Germinal center (tissue), 1 donor: ENCODE measurements at regions not wholly inside any gene's neighbourhood (a gene's known extent, or its start where the extent isn't known, plus 50 kb on each side); places are given as distances from the start of the nearest gene placed in this dataset.

Source experiments
- DNase-seq: peaks from one replicate; pipeline ENCODE4 v3.0.0; 2012; ENCODE audit warnings: mixed read lengths, low spot score

DNA sequence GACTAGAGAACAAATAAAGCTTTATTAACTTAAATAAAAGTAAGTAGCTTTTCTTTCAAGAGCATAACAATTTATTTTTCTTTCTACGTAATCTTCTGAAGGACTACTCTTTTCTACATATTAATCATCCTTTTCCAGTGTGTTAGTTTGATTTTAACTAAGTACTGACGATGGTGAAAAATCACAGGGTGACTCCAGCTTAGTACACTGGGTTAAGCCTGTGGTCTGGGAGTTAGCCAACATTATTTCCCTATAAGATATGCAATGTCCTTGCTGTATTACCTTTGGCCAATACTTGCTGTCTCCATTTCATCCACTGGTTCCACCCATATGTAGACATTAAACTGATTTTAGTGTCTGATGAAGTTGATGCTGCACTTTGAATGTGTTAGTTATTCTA is 508.6 kb upstream of the SUCLG2 start:
- no peak for DNase-seq

DNA sequence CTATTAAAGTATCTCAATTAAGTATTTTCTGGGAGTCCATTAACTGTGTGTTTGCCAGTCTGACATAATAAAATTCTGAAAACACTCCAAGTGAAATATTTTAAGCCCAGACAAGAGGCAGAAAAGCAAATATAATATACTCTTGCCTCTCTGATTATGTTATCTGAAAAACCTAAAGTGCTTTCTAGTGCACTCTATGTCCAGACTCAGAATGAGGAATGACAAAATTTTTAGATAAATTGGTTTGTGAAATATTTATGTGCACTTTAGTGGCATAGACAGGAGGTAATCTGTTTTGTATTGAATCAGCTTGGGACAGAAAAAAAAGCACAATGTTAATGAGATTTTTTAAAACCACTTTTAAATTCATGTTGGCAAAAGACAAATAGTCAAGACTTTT is 508.2 kb upstream of the SUCLG2 start:
- DNase-seq = no peak

DNA sequence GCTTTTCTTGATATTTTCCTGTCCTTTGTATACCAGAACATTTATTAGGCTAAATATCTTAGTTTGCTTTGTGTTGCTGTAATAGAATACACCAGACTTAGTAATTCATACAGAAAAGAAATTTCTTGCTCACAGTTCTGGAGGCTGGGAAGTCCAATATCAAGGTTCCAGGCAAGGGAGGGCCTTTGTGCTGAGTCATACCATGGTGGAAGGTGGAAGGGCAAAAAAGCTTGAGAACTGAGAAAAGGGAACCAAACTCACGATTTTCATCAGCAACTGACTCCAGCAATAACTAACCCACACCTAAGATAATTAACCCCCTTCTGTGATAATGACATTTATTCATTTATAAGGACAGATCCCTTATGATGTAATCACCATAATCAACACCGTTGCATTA is 496.9 kb upstream of the SUCLG2 start:
- no peak for DNase-seq

DNA sequence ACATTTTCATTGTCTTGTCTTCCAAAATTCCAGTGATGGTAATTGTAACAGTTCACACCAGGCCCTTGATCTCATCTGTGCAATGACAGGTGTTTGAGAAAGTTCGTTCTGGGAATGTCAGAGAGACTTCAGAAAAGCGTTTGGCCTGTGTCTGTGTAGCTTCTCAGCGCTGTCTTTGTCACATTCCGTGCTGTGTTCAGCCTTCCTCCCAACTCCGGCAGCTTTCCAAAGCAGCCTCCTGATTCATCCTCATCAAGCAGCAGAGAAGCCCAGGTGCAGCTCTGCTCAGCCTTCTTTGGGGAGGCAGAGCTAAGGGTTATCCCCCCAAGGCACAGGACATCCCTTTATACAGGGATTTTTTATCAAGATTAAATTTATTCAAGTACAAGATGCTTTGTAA is 494.0 kb upstream of the SUCLG2 start:
- no peak for DNase-seq

- DNase-seq = no peak
These were observed 488.0 kb upstream of the SUCLG2 start for GRCh38 chr3:68142441-68142840.

- DNase-seq = no peak
These were observed 485.5 kb upstream of the SUCLG2 start for GRCh38 chr3:68139897-68140296.

- no peak for DNase-seq
These were observed 482.0 kb upstream of the SUCLG2 start for GRCh38 chr3:68136411-68136810.

DNA sequence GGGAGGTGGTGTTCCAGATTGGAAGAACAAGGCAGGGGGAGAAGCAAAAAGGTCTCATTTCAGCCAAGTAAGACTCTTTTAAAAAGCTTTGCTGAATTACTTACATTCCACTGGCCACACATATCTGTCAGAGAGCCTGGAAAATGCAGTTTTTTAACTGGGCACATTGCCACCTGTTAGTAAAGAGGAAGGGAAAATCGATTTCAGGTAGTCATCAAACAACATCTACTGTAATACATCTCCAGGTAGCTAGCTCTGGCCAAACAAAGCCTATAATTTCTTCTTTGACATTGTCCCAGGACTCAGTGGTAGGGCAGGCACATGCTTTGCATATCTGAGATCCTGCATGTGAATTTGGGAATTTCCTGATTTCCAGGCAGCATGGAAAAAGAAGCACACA is 480.7 kb upstream of the SUCLG2 start:
- no peak for DNase-seq

DNA sequence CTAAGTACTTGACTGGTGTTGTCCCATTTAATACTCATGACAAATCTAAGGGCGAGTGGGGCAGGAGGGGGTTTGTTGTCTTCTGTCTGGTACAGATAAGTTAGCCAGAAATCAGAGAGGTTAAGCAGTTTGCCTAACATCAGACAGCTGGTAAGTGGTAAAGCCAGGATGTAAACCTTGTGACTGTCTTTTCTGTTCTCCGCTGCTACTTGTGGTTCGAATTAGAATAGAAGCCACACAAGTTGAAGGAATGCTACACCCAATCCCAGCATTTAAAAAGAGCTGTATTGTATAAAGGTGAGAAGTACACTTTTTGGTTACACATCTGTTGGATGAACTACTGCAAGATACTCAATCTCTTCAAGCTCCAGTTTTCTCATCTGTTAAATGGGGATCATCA is 474.7 kb upstream of the SUCLG2 start:
- no peak for DNase-seq

GRCh38 chr3:68123231-68123630 is 468.8 kb upstream of the SUCLG2 start:
- no peak for DNase-seq

GRCh38 chr3:68121287-68121686 is 466.9 kb upstream of the SUCLG2 start:
- no peak for DNase-seq

- no peak for DNase-seq
These were observed 462.2 kb upstream of the SUCLG2 start for GRCh38 chr3:68116580-68116979.

DNA sequence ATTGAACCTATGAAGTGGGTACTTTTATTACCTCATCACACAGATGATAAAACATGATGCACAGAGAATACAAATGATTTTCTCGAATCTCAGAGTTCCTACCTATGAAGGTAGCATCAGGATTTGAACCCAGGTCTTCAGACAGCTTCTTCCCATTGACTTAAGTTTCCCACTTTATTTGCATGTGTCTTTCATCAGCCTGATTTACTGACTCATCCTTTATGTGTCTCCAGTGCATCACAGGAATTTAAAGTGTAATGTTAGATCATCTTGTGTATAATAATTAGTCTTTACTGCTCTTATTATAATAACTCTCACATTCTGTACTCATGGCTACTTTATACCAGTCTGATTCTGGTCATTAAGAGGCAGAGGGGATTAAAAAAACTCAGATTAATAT is 449.4 kb upstream of the SUCLG2 start:
- no peak for DNase-seq

- DNase-seq = no peak
These were observed 436.2 kb upstream of the SUCLG2 start for GRCh38 chr3:68090571-68090970.

GRCh38 chr3:68089572-68090011 is 435.2 kb upstream of the SUCLG2 start:
- DNase-seq = no peak

DNA sequence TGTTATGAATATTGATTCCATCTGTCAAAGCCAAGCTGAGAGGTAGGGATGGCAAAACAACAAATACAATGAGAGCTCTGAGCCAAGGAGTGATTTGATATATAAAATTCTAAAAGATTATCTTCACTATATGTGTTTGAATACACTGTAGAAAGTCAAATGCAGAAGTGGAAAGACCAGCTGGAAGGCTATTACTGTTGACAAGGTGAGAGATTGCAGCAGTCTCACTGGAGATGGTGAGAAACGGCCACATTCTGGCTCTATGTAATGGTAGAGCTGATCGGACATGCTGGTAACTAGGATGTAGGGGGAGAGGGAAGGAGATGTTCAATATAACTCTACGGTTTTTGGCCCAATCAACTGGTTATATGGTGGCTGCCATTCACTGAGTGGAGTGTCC is 434.2 kb upstream of the SUCLG2 start:
- DNase-seq = no peak

DNA sequence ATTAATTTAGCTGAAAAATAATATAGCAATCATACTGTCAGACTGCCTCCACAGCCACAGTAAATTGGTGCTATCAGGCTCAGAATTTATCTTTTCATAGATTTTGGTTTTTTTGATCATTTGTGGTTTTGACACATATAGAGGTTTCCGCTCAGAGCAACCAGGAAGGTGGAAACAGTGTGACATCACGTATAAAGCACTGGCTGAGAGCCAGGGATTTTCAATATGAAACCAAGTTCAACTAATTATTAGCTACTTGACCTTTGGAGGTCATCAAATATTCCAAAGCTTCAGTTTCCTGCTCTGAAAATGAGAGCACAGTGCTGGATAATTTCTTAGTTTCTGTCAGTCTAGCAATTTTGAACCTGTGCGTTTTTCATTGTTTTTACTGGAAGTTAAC is 433.8 kb upstream of the SUCLG2 start:
- no peak for DNase-seq

DNA sequence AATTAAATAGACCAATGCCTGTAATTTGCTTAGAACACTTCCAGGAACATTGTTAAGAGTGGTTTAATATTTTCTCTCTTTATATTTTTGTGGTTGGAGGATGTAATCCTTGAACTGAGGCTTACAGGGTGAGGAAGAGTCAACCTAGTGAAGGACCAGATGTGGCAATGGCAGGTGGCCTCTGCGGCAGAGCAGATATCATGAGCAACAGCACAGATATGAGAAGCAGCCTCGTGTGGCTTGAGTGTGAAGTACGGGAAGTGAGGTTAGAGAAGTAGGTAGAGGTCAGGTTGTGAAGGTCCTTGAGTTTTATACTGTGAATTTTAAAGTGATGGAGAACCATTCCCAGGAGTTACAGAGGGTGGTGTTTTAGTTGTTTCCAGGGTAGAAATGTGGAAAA is 417.6 kb upstream of the SUCLG2 start:
- no peak for DNase-seq

DNA sequence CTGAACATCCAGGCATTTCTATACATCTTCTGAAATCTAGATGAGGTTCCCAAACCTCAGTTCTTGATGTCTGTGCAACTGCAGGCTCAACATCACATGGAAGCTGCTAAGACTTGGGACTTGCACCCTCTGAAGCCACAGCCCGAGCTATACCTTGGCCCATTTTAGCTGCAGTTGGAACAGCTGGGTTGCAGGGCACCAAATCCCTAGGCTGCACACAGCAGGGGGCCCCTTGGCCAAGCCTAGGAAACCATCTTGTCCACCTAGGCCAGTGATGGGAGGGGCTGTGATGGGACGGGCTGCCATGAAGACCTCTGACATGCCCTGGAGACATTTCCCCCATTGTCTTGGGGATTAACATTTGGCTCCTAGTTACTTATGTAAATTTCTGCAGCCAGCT is 415.8 kb upstream of the SUCLG2 start:
- no peak for DNase-seq

GRCh38 chr3:68067314-68067713 is 412.9 kb upstream of the SUCLG2 start:
- DNase-seq = no peak

DNA sequence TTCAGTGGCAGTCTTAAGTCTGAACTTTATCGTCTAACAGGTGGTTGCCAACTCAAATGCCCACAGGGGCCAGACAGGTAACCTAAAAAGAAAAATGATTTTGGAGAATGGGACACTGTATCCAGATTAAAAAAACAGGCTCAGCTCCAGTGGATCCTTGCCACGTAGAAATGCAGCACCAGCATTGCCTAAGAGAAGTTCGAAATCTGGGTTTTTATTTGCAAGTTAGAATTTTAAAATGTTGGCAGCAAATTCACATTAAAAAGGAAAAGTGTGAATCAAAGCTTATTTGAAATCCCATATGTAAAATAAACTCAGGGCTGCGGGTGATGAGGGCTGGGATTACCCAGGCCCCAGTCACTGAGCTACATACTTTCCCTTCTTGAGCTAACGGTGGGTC is 408.5 kb upstream of the SUCLG2 start:
- no peak for DNase-seq

- no peak for DNase-seq
These were observed 406.5 kb upstream of the SUCLG2 start for GRCh38 chr3:68060910-68061309.

DNA sequence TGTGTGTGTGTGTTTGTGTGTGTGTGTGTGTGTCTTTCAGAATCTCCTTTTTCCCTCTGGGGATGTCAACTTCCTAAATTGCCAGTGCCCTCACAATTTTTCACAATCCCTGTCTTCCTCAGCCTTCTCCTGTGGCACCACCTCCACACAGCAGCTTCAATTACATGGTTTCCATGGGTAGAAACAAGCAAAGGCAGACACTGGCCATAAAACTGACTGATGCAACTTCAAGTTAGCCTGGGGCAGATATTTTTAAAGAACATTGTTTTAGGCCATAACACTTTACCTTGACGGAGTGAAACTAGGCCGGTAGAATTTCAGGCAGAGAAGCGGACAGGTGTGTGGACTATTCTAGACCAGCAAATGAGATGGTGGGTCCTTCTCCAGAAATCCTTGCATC is 405.8 kb upstream of the SUCLG2 start:
- no peak for DNase-seq

GRCh38 chr3:68059628-68060152 is 405.3 kb upstream of the SUCLG2 start:
- no peak for DNase-seq
